Ectodermal cell (in vitro differentiated cells): ENCODE measurements at regions not wholly inside any gene's neighbourhood (a gene's known extent, or its start where the extent isn't known, plus 50 kb on each side); places are given as distances from the start of the nearest gene placed in this dataset.

Experiments
- H3K27ac ChIP-seq: 2 replicates; pipeline ENCODE4 v1.7.0; 2013; ENCODE audit warnings: mild to moderate bottlenecking, low read depth, low read length; ENCODE audit not compliant: insufficient read depth, poor library complexity, severe bottlenecking
- H3K27me3 ChIP-seq: 2 replicates; pipeline ENCODE4 v1.7.0; 2013; ENCODE audit warnings: mild to moderate bottlenecking, low read length; ENCODE audit not compliant: insufficient read depth, control insufficient read depth, poor library complexity, severe bottlenecking
- H3K36me3 ChIP-seq: one replicate; pipeline ENCODE4 v1.7.0; 2013; ENCODE audit warnings: low read length; ENCODE audit not compliant: control insufficient read depth, insufficient read depth
- H3K4me1 ChIP-seq: one replicate; pipeline ENCODE4 v1.7.0; 2013; ENCODE audit warnings: low read length; ENCODE audit not compliant: control insufficient read depth, insufficient read depth
- H3K4me3 ChIP-seq: 2 replicates; pipeline ENCODE4 v1.7.0; 2013; ENCODE audit warnings: low read depth, low read length, control low read depth; ENCODE audit not compliant: insufficient read depth
- H3K9me3 ChIP-seq: 2 replicates; pipeline ENCODE4 v1.7.0; 2013; ENCODE audit warnings: mild to moderate bottlenecking, low read length, moderate library complexity; ENCODE audit not compliant: control insufficient read depth
- WGBS, 2 experiments: methylation state at CpG; one replicate each; pipeline ENCODE4 v1.1.7; 2013; ENCODE audit warnings: missing lambda C conversion rate in 2 of 2; 5-methylcytosine and 5-hydroxymethylcytosine counted together

GRCh38 chr14:28057359-28058296 lies 709.0 kb upstream of the FOXG1 start:
- WGBS, 2 experiments: 97 to 100% methylated on average over 3 of the region's 4 CpGs
- H3K9me3 ChIP-seq: no peaks in the 10 kb centered on the region
- no peaks in the 10 kb centered on the region for H3K4me1 ChIP-seq
- H3K4me3 ChIP-seq: no peak overlapping the region
- no peaks in the 10 kb centered on the region for H3K27me3 ChIP-seq
- no peaks in the 10 kb centered on the region for H3K36me3 ChIP-seq
- H3K27ac ChIP-seq: no peak overlapping the region

- H3K9me3 ChIP-seq: no peaks in the 10 kb centered on the region
- 96 to 100% methylated on average over 1 of the region's 1 CpG for WGBS, 2 experiments
- no peak overlapping the region for H3K4me3 ChIP-seq
- no peaks in the 10 kb centered on the region for H3K36me3 ChIP-seq
- no peaks in the 10 kb centered on the region for H3K27me3 ChIP-seq
- no peak overlapping the region for H3K27ac ChIP-seq
- H3K4me1 ChIP-seq: no peaks in the 10 kb centered on the region
Observed at GRCh38 chr14:28059254-28059653, 707.3 kb upstream of the FOXG1 start.

- H3K36me3 ChIP-seq: no peaks in the 10 kb centered on the region
- 86 to 87% methylated on average over 1 of the region's 1 CpG for WGBS, 2 experiments
- no peaks in the 10 kb centered on the region for H3K27me3 ChIP-seq
- H3K27ac ChIP-seq: no peak overlapping the region
- no peaks in the 10 kb centered on the region for H3K4me1 ChIP-seq
- H3K4me3 ChIP-seq: no peak overlapping the region
- H3K9me3 ChIP-seq: no peaks in the 10 kb centered on the region
Observed at GRCh38 chr14:28061006-28061405, 705.6 kb upstream of the FOXG1 start.

GRCh38 chr14:28077021-28077420 lies 689.6 kb upstream of the FOXG1 start:
- H3K36me3 ChIP-seq: no peaks in the 10 kb centered on the region
- H3K4me3 ChIP-seq: no peak overlapping the region
- no peaks in the 10 kb centered on the region for H3K4me1 ChIP-seq

GRCh38 chr14:28083389-28083788 lies 683.2 kb upstream of the FOXG1 start:
- H3K4me3 ChIP-seq: no peak overlapping the region
- H3K27me3 ChIP-seq: no peaks in the 10 kb centered on the region
- WGBS, 2 experiments: 92 to 93% methylated on average over 3 of the region's 3 CpGs
- no peaks in the 10 kb centered on the region for H3K36me3 ChIP-seq
- H3K27ac ChIP-seq: no peak overlapping the region
- no peaks in the 10 kb centered on the region for H3K9me3 ChIP-seq
- H3K4me1 ChIP-seq: peaks cover 3% of the 10 kb centered on the region

More at GRCh38 chr14:28077021-28077420, 689.6 kb upstream of the FOXG1 start:
- Histone ChIP-seq H3K9me3 (no peaks in the 10 kb centered on the region), H3K27me3 (no peaks in the 10 kb centered on the region), H3K27ac (no peak overlapping the region)

- no peaks in the 10 kb centered on the region for H3K36me3 ChIP-seq
- no peaks in the 10 kb centered on the region for H3K27me3 ChIP-seq
- H3K27ac ChIP-seq: no peak overlapping the region
- H3K4me1 ChIP-seq: peaks cover 3% of the 10 kb centered on the region
- 74 to 75% methylated on average over 5 of the region's 5 CpGs for WGBS, 2 experiments
- no peak overlapping the region for H3K4me3 ChIP-seq
- no peaks in the 10 kb centered on the region for H3K9me3 ChIP-seq
Observed at GRCh38 chr14:28088125-28088524, 678.5 kb upstream of the FOXG1 start.

GRCh38 chr14:28097585-28097984 lies 669.0 kb upstream of the FOXG1 start:
- Histone ChIP-seq H3K4me3 (no peak overlapping the region), H3K27me3 (no peaks in the 10 kb centered on the region), H3K36me3 (no peaks in the 10 kb centered on the region), H3K27ac (no peak overlapping the region), H3K4me1 (no peaks in the 10 kb centered on the region), H3K9me3 (no peaks in the 10 kb centered on the region)

GRCh38 chr14:28098856-28099255 lies 667.7 kb upstream of the FOXG1 start:
- no peak overlapping the region for H3K27ac ChIP-seq
- H3K27me3 ChIP-seq: no peaks in the 10 kb centered on the region
- no peaks in the 10 kb centered on the region for H3K4me1 ChIP-seq
- H3K9me3 ChIP-seq: no peaks in the 10 kb centered on the region
- no peak overlapping the region for H3K4me3 ChIP-seq
- no peaks in the 10 kb centered on the region for H3K36me3 ChIP-seq
- WGBS, 2 experiments: 82 to 91% methylated on average over 1 of the region's 1 CpG

GRCh38 chr14:28102001-28102400 lies 664.6 kb upstream of the FOXG1 start:
- no peaks in the 10 kb centered on the region for H3K36me3 ChIP-seq
- no peaks in the 10 kb centered on the region for H3K27me3 ChIP-seq
- no peaks in the 10 kb centered on the region for H3K9me3 ChIP-seq
- no peak overlapping the region for H3K4me3 ChIP-seq
- H3K4me1 ChIP-seq: no peaks in the 10 kb centered on the region
- no peak overlapping the region for H3K27ac ChIP-seq

- no peaks in the 10 kb centered on the region for H3K27me3 ChIP-seq
- no peak overlapping the region for H3K4me3 ChIP-seq
- 90 to 96% methylated on average over 3 of the region's 3 CpGs for WGBS, 2 experiments
- H3K27ac ChIP-seq: no peak overlapping the region
- no peaks in the 10 kb centered on the region for H3K9me3 ChIP-seq
- H3K4me1 ChIP-seq: no peaks in the 10 kb centered on the region
- no peaks in the 10 kb centered on the region for H3K36me3 ChIP-seq
Observed at GRCh38 chr14:28102814-28103213, 663.8 kb upstream of the FOXG1 start.
